MM.1S (cell line): ENCODE measurements at regions not wholly inside any gene's neighbourhood (a gene's known extent, or its start where the extent isn't known, plus 50 kb on each side); places are given as distances from the start of the nearest gene placed in this dataset.

Experiments
- DNase-seq: peaks from one replicate; pipeline ENCODE4 v3.0.0-alpha.2; 2015
- H2AFZ ChIP-seq: fragments of 300-600 bp; sonication (generic); 2 replicates; pipeline ENCODE4 v1.6.0; 2016; ENCODE audit warnings: antibody characterized with exemption, low read length
- H3F3A ChIP-seq: fragments of 300-600 bp; sonication (generic); 2 replicates; pipeline ENCODE4 v1.6.1; 2016; ENCODE audit warnings: mild to moderate bottlenecking, antibody characterized with exemption, low read length, moderate library complexity, mixed read lengths; ENCODE audit not compliant: insufficient read depth
- H3K27ac ChIP-seq: fragments of 300-600 bp; sonication (generic); 2 replicates; pipeline ENCODE4 v1.5.1; 2016; ENCODE audit warnings: mild to moderate bottlenecking, low read length
- H3K27me3 ChIP-seq: fragments of 300-600 bp; sonication (generic); replicated peaks from 2 replicates; pipeline ENCODE4 v1.6.0; 2016; ENCODE audit warnings: low read length; ENCODE audit not compliant: insufficient read depth
- H3K36me3 ChIP-seq: fragments of 300-600 bp; sonication (generic); replicated peaks from 2 replicates; pipeline ENCODE4 v1.6.1; 2016; ENCODE audit warnings: mild to moderate bottlenecking, low read length, mixed read lengths; ENCODE audit not compliant: insufficient read depth
- H3K4me1 ChIP-seq: fragments of 300-600 bp; sonication (generic); 2 replicates; pipeline ENCODE4 v1.6.1; 2016; ENCODE audit warnings: low read length, mixed read lengths
- H3K4me2 ChIP-seq: fragments of 300-600 bp; sonication (generic); 2 replicates; pipeline ENCODE4 v1.6.0; 2016; ENCODE audit warnings: low read depth, low read length
- H3K4me3 ChIP-seq: fragments of 300-600 bp; sonication (generic); 2 replicates; pipeline ENCODE4 v1.5.1; 2016; ENCODE audit warnings: low read length, mixed read lengths
- H3K79me2 ChIP-seq: fragments of 300-600 bp; sonication (generic); 2 replicates; pipeline ENCODE4 v1.6.1; 2016; ENCODE audit warnings: mixed run types, low read length, mixed read lengths
- H3K9ac ChIP-seq: fragments of 300-600 bp; sonication (generic); 2 replicates; pipeline ENCODE4 v1.6.1; 2016; ENCODE audit warnings: low read length, mixed read lengths
- H3K9me2 ChIP-seq: fragments of 300-600 bp; sonication (generic); replicated peaks from 2 replicates; pipeline ENCODE4 v1.6.1; 2016; ENCODE audit warnings: mild to moderate bottlenecking, low read length, mixed read lengths; ENCODE audit not compliant: insufficient read depth
- H3K9me3 ChIP-seq: fragments of 300-600 bp; sonication (generic); replicated peaks from 2 replicates; pipeline ENCODE4 v1.6.1; 2016; ENCODE audit warnings: mild to moderate bottlenecking, low read length, mixed read lengths; ENCODE audit not compliant: insufficient read depth
- H4K20me1 ChIP-seq: fragments of 300-600 bp; sonication (generic); 2 replicates; pipeline ENCODE4 v1.6.1; 2016; ENCODE audit warnings: mild to moderate bottlenecking, low read length, moderate library complexity, mixed read lengths; ENCODE audit not compliant: insufficient read depth
- CTCF ChIP-seq: fragments of 300-600 bp; sonication (generic); IDR thresholded peaks from 2 replicates; pipeline ENCODE4 v1.5.1; 2016; ENCODE audit warnings: antibody characterized with exemption, low read length, mixed read lengths
- EZH2 ChIP-seq: fragments of 300-600 bp; sonication (generic); optimal IDR thresholded peaks from 2 replicates; pipeline ENCODE3; 2017; ENCODE audit warnings: low read depth, mild to moderate bottlenecking, antibody characterized with exemption, low read length, mixed read lengths
- EZH2phosphoT487 ChIP-seq: fragments of 300-600 bp; sonication (generic); IDR thresholded peaks from 2 replicates; pipeline ENCODE4 v1.6.1; 2018; ENCODE audit warnings: antibody characterized with exemption, low read length

GRCh38 chr3:34279901-34280300, 481.5 kb downstream of the PDCD6IP start:
- H3K4me3 ChIP-seq = no peak overlapping the region
- no peak overlapping the region for H3K27ac ChIP-seq
- H3K4me1 ChIP-seq = no peaks in the 10 kb centered on the region
- H3K79me2 ChIP-seq = no peaks in the 10 kb centered on the region
- no peak for DNase-seq
- H3K9ac ChIP-seq = no peak overlapping the region
- H3F3A ChIP-seq = no peaks in the 10 kb centered on the region
- H2AFZ ChIP-seq = no peak overlapping the region
- H3K27me3 ChIP-seq = no peaks in the 10 kb centered on the region
- no peak overlapping the region for H3K4me2 ChIP-seq
- no peaks in the 10 kb centered on the region for H4K20me1 ChIP-seq
- TF ChIP-seq EZH2 (no peak), CTCF (no peak), EZH2phosphoT487 (no peak)
- no peaks in the 10 kb centered on the region for H3K9me2 ChIP-seq
- no peaks in the 10 kb centered on the region for H3K36me3 ChIP-seq
- H3K9me3 ChIP-seq = no peaks in the 10 kb centered on the region

DNA sequence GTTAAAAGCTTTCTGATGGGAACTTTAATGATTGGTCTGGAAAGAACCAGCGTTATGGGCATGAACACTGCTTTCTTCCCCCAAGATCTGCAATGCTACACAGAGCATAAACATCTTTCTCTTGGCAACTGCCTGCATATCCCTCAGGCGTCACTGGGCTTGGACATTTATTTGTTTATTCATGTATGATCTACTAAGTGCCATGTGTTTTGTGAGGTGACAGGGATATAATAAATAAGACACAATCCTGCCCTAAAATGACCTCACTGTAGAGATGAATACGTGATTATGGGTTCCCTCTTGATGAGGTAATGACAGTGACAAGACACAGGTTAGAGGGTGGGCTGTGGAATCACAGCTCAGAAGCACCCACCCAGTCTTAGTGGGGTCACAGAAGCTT, 485.3 kb downstream of the PDCD6IP start:
- Histone ChIP-seq H3K9me3 (no peaks in the 10 kb centered on the region), H2AFZ (no peak overlapping the region), H3K36me3 (no peaks in the 10 kb centered on the region), H3K9me2 (no peaks in the 10 kb centered on the region), H3F3A (no peaks in the 10 kb centered on the region), H4K20me1 (no peaks in the 10 kb centered on the region), H3K27ac (no peak overlapping the region), H3K4me1 (no peaks in the 10 kb centered on the region), H3K4me2 (no peak overlapping the region), H3K79me2 (no peaks in the 10 kb centered on the region), H3K9ac (no peak overlapping the region), H3K4me3 (no peak overlapping the region), H3K27me3 (no peaks in the 10 kb centered on the region)
- TF ChIP-seq EZH2 = no peak
- TF ChIP-seq EZH2phosphoT487 = no peak
- no peak for TF ChIP-seq CTCF
- no peak for DNase-seq

DNA sequence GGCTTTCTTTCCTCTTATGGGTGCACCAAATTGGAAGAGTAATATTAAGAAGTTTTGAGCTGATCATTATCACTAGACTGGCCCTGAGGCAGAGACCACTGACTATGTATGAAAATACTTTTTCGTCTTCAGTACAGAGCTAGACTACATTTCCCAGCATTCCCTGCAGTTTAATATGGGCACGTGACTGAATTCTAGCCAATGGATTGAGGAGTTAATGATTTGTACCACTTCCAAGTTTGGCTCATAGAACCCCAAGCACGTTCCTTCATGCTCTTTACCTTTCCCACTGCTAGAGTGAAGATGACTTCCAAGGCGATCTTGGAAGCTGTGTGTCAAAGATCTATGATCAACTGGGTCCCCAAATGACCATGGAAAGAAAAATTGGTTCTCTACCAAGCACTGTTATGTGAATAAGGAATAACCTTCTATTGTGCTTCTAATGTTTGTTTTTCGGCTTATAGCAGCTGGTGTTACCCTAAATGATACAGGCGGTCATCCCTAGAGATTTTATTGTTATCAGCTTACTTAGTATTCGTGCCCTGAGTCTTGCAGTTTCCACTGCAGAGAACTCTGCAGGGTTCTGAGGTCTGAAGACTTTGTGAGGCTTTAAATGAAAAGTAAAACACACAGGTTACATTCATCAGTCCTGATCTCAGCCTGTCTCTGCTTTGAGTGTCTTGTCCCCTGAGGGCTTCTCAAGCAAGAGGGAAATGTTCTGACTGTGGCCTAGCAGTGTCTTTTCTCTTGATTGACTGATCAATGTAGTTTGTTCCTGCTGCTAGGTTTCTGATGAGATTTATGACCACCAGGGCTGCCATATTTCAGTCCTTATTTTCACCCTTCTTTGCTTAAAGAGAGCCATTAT, 486.8 kb downstream of the PDCD6IP start:
- no peak overlapping the region for H3K9ac ChIP-seq
- no peaks in the 10 kb centered on the region for H3K27me3 ChIP-seq
- H3K9me3 ChIP-seq = no peaks in the 10 kb centered on the region
- H2AFZ ChIP-seq = no peak overlapping the region
- H4K20me1 ChIP-seq = no peaks in the 10 kb centered on the region
- no peak overlapping the region for H3K27ac ChIP-seq
- no peak for DNase-seq
- H3K4me1 ChIP-seq = no peaks in the 10 kb centered on the region
- no peak overlapping the region for H3K4me2 ChIP-seq
- no peaks in the 10 kb centered on the region for H3F3A ChIP-seq
- no peaks in the 10 kb centered on the region for H3K36me3 ChIP-seq
- H3K79me2 ChIP-seq = no peaks in the 10 kb centered on the region
- H3K4me3 ChIP-seq = no peak overlapping the region
- no peaks in the 10 kb centered on the region for H3K9me2 ChIP-seq
- no peak for TF ChIP-seq EZH2phosphoT487
- TF ChIP-seq EZH2 = no peak
- no peak for TF ChIP-seq CTCF
